ENCODE measurements at regions not wholly inside any gene's neighbourhood (a gene's known extent, or its start where the extent isn't known, plus 50 kb on each side); places are given as distances from the start of the nearest gene placed in this dataset.
A peak's percentile ranks its signal among the peaks of the same experiment; 100 is the strongest.

DNA sequence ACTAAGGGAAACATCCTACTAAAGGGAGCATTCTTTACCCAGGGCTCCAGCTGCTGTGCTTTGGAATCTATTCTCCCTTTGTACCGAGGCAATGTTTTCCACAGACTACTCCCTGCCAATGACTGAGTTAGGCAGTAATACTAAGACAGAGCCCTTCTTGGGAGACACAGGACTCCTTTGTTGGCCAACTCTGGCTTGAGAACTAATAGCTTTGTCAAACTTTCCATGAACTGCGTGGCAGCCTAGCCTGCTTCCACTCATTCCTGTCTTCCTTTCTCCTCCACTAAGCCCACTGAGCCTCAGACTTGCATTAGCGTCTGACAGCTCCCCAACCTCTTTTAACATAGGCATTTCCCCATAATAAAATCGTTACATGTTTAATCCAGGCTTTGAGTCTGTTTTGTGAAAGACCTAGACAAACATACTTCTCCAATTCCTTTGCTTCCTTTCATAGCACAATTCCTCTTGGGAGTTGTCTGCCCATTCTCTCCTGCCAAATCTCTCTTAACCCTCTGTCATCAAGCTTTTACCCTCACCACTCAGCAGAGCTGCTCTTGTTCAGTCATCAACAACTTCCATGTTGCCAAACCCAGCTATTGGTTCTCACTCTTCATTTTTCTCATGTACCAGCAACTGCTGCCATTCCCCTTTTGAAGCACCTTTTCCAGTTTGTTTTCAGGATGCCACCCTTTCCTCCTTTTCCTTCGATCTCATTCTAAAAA, 300.3 kb upstream of the IGFBP7 start:
- H3K4me3 ChIP-seq (ENCODE audit: low read depth, low read length) = no peak overlapping the region
- peak; percentile 39 for DNase-seq (ENCODE audit: low read depth)
- TF ChIP-seq, protein P1, sequence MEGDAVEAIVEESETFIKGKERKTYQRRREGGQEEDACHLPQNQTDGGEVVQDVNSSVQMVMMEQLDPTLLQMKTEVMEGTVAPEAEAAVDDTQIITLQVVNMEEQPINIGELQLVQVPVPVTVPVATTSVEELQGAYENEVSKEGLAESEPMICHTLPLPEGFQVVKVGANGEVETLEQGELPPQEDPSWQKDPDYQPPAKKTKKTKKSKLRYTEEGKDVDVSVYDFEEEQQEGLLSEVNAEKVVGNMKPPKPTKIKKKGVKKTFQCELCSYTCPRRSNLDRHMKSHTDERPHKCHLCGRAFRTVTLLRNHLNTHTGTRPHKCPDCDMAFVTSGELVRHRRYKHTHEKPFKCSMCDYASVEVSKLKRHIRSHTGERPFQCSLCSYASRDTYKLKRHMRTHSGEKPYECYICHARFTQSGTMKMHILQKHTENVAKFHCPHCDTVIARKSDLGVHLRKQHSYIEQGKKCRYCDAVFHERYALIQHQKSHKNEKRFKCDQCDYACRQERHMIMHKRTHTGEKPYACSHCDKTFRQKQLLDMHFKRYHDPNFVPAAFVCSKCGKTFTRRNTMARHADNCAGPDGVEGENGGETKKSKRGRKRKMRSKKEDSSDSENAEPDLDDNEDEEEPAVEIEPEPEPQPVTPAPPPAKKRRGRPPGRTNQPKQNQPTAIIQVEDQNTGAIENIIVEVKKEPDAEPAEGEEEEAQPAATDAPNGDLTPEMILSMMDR (IDR thresholded peaks at IDR 0.05; ENCODE audit: insufficient read depth, low read length) = no peak

DNA sequence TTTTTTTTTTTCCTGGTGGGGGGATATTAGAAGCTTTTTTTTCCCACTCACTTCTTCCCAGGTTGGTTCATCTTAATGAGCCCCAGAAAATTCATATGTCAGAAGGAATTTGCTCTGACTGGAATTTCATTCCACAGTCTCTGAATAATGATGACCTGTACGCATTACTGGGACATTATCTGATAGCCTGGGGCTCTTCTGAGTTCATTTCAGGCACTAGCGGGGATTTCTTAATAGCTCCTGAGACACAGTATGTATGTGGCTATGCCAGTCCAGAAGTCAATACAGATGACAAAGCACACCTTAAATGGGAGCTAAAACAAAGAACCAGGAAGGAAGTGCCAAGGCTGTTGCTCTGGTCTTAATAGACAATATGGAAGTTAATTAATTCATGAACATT, 295.2 kb upstream of the IGFBP7 start:
- no peak overlapping the region for H3K4me3 ChIP-seq (ENCODE audit: low read depth, low read length)
- TF ChIP-seq, protein P1 (IDR thresholded peaks at IDR 0.05; ENCODE audit: insufficient read depth, low read length) = no peak
- peak; percentile 40 for DNase-seq (ENCODE audit: low read depth)

DNA sequence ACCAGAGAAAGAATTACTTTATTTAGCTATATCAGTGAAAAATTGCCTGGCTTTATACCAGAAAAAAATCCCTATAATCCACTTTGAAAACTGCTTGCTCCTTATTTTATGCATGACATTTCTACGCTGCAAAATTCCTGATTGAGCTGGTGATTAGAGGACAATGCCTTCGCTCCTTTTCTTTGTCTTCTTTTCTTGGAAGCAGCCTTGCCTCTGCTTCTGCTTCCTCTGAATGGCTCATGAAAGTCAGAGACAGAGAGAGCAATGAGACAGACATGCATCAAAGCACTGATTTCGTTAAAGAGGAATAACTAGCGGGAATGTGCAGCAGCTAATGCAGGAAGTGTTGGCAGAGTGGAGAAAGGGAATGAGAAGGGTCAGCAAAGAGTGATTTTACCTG, 294.3 kb upstream of the IGFBP7 start:
- DNase-seq (ENCODE audit: low read depth) = no peak
- TF ChIP-seq, protein P1 (IDR thresholded peaks at IDR 0.05; ENCODE audit: insufficient read depth, low read length) = no peak
- H3K4me3 ChIP-seq (ENCODE audit: low read depth, low read length) = no peak overlapping the region

DNA sequence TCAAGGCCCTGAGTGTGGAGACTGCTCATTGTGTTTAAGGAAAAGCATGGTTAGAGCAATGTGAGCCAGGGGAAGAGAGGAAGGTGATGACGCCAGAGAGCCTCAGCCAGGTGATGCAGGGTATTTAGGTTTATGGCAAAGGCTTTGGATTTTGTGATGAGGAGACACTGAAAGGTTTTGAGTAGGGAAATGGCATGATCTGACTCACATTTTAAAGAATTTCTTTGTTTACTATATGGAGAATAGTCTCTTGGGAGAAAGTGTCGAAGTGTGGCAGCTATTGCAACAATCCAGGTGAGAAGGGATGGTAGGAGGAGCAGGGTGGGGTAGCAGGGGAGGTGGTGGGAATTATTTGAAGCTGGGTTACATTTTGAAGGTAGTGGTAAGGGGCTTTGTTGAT, 293.4 kb upstream of the IGFBP7 start:
- DNase-seq (ENCODE audit: low read depth) = no peak
- TF ChIP-seq, protein P1 (IDR thresholded peaks at IDR 0.05; ENCODE audit: insufficient read depth, low read length) = no peak
- H3K4me3 ChIP-seq (ENCODE audit: low read depth, low read length) = no peak overlapping the region

DNA sequence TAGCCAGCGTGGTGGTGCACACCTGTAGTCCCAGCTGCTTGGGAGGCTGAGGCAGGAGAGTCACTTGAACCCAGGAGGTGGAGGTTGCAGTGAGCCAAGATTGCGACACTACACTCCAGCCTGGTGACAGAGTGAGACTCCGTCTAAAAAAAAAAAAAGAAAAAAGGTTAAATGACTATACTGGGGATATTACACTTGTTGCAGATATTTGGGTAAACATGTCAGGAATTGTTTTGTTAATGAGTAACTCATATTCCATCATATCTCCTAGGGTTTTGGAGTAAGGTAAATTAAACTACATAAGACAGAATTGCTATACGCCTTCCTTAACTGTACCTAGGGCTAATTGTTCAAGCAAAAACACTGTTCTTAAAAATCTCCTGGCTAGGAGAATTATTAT, 291.4 kb upstream of the IGFBP7 start:
- TF ChIP-seq, protein P1 (IDR thresholded peaks at IDR 0.05; ENCODE audit: insufficient read depth, low read length) = no peak
- H3K4me3 ChIP-seq (ENCODE audit: low read depth, low read length) = no peak overlapping the region
- DNase-seq (ENCODE audit: low read depth) = no peak

DNA sequence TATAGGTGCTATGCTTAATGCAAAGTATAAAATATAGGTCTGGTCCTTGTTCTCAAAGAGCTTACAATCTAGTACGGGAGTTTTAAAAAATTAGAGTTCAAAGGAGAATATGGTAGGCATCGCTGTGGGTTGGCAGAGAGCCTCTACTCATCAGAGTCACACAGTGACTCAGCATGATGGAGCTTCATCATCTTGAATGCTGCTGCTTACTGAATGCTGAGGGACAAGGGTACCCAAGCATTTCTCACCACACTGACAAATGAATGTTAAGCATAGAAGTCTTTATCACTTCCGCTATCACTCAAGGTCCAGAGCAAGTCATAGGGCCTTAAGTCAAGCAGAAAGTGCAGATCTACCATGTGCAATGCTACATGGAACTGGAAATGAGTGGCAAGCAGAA, 268.6 kb upstream of the IGFBP7 start:
- TF ChIP-seq, protein P1 (IDR thresholded peaks at IDR 0.05; ENCODE audit: insufficient read depth, low read length) = no peak
- DNase-seq (ENCODE audit: low read depth) = peak; percentile 4
- no peak overlapping the region for H3K4me3 ChIP-seq (ENCODE audit: low read depth, low read length)
